DMS79 treated with DMSO at 0.1 percent for 48 hours (cell line): ENCODE measurements at regions not wholly inside any gene's neighbourhood (a gene's known extent, or its start where the extent isn't known, plus 50 kb on each side); places are given as distances from the start of the nearest gene placed in this dataset.

ENCODE experiments used
- DNase-seq: peaks from one replicate; lab custom pipeline; 2025; lab: John Stamatoyannopoulos, UW

GRCh38 chr7:136034132-136034531 is 57.0 kb upstream of the MTPN start:
- no peak for DNase-seq

DNA sequence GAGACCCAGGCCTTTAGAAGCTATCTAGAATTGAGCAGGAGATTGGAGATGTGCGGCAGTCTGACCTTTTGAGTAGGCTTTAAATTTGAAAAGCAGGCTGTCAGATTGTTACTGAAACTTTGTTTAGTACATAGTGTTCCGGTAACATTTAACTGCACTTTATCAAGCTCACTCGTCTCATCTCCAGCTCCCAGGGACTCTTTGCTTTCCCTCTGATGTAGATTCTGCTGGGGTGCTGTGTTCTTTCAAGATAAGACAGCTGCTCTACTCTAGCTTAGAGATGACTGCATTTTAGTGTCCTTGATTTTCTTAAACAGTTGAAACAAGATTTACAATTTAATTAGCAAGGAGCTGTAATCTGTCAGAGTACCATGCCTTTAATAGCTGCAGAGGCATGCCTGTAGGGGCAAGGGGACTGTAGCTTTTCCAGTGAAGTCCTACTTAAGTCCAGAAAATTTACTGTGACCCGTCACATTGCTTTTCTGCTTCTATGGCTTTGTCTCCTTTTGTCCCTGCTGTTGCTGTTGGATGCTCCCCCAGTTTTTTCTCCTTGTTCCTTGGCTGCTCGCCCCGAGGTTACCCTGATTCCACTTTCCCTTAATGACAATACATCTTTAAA is 56.4 kb upstream of the MTPN start:
- DNase-seq, result no peak

GRCh38 chr7:136030867-136031318 is 53.7 kb upstream of the MTPN start:
- DNase-seq, result no peak

- no peak for DNase-seq
Measured at GRCh38 chr7:136030330-136030729, 53.2 kb upstream of the MTPN start.

DNA sequence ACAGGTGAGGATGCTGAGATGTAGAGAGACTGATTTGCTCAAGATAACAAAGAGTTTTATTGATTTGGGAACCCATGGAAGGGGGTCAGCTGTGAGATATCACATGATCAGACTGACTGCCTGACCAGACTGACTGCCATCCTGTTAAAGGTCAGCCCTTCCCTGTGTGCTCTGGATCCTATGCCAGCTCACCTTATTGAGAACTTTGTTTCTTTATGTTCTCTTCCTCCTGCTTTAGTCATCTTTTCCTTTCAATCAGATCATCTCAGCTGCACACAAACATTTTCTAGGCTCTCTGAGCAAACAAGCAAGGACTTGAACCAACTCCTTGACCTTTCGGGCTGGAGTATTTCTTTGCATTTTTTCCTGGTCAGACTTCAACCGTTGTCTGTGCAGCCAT is 50.0 kb upstream of the MTPN start:
- no peak for DNase-seq
